ENCODE measurements at regions not wholly inside any gene's neighbourhood (a gene's known extent, or its start where the extent isn't known, plus 50 kb on each side); places are given as distances from the start of the nearest gene placed in this dataset.

DNA sequence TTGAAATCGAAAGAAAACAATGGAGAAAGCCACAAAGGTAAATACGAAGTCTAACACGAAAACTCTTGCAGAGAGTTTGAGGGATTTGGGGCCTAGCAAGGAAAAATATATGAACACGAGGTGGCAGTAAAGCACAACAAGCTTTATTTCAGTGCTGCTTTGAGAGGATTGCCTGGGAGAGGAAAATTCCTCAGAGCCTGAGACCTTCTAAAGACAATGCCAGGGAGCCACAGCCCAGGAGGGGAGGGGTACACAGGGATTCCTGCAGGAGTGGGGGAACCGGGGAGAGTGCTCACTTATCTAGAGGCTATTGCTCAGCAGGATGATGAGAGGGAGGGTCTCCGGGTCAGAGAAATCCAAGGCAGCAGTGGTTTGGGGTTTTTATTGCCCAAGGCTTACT lies 134.9 kb upstream of the ADCY2 start:
- TF ChIP-seq, protein P1, sequence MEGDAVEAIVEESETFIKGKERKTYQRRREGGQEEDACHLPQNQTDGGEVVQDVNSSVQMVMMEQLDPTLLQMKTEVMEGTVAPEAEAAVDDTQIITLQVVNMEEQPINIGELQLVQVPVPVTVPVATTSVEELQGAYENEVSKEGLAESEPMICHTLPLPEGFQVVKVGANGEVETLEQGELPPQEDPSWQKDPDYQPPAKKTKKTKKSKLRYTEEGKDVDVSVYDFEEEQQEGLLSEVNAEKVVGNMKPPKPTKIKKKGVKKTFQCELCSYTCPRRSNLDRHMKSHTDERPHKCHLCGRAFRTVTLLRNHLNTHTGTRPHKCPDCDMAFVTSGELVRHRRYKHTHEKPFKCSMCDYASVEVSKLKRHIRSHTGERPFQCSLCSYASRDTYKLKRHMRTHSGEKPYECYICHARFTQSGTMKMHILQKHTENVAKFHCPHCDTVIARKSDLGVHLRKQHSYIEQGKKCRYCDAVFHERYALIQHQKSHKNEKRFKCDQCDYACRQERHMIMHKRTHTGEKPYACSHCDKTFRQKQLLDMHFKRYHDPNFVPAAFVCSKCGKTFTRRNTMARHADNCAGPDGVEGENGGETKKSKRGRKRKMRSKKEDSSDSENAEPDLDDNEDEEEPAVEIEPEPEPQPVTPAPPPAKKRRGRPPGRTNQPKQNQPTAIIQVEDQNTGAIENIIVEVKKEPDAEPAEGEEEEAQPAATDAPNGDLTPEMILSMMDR (conservative IDR thresholded peaks at IDR 0.05; ENCODE audit: low read depth, low read length): peak; percentile 68
- no peak for TF ChIP-seq EZH2 (IDR thresholded peaks at IDR 0.05; ENCODE audit: borderline replicate concordance, low read depth, low read length, poor library complexity, severe bottlenecking)

Data from A673 (cell line).